ENCODE measurements at regions not wholly inside any gene's neighbourhood (a gene's known extent, or its start where the extent isn't known, plus 50 kb on each side); places are given as distances from the start of the nearest gene placed in this dataset.

DNA sequence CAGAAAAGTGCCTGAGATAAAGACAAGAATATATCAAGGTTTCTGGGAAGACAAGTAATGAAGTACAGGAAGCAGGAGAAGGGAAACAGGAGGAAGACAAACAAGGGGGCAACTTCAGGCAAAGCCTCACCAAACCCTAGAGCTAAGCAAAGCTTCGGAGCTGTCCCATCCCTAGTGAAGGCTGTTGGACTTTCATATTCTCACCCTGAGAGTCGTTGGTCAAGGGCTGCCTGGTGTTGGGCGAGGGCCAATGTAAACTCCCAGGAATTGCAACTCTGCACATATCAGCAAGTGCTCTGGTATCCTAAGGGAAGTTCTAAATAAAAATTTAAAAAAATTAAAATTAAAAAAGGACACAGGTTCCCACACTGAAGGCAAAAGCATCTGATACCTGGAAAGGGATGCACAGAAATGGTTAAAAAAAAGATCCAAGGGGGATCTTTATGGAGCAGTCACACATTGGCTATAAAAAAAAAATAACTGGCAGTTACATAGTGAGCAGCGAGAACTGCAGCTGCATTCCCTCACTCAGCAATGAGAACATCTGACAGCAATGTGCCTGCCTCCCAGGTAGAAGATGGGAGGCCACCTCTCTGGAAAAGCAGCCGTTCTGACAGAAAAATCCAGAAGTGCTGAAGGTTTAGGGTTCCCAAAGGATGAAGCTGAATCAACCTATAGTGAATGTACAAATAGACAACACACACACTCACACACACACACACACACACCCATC is 304.7 kb downstream of the WDR11 start:
- peak; percentile 69 to 71 for DNase-seq
- no peaks in the 10 kb centered on the region for H3K9me3 ChIP-seq
- no peak overlapping the region for H3K4me3 ChIP-seq
- intact Hi-C loops (cut with DNase I; ENCODE audit: low total_unique reads), result no loop called here
- WGBS, 5 donors, result 16 to 36% (median 27%) methylated on average over 5 of the region's 5 CpGs
- H3K36me3 ChIP-seq, result no peaks in the 10 kb centered on the region
- no peaks in the 10 kb centered on the region for H3K27me3 ChIP-seq
- TF ChIP-seq POLR2A (IDR thresholded peaks at IDR 0.05), result no peak
- TF ChIP-seq POLR2AphosphoS5 (IDR thresholded peaks at IDR 0.05), result peak in 2 of 3 donors; percentile 17 to 34
- peaks cover 9 to 36% (median 15%) of the 10 kb centered on the region in 4 donors for H3K4me1 ChIP-seq
- no peak overlapping the region for H3K27ac ChIP-seq

- DNase-seq, result peak; percentile 30 to 71
- H3K27me3 ChIP-seq, result no peaks in the 10 kb centered on the region
- H3K36me3 ChIP-seq, result no peaks in the 10 kb centered on the region
- WGBS, 5 donors, result 26 to 49% (median 37%) methylated on average over 4 to 5 of the region's 6 CpGs
- peak overlapping the region in 2 of 5 donors; percentile 43 to 57 for H3K27ac ChIP-seq
- H3K4me1 ChIP-seq, result peaks cover 9 to 36% (median 15%) of the 10 kb centered on the region in 4 donors
- no peak overlapping the region for H3K4me3 ChIP-seq
- no peaks in the 10 kb centered on the region for H3K9me3 ChIP-seq
- intact Hi-C loops (cut with DNase I; ENCODE audit: low total_unique reads), result no loop called here
- TF ChIP-seq EP300 (IDR thresholded peaks at IDR 0.05), result no peak
- TF ChIP-seq POLR2A (IDR thresholded peaks at IDR 0.05), result no peak
- TF ChIP-seq POLR2AphosphoS5 (IDR thresholded peaks at IDR 0.05), result no peak
- no peak for TF ChIP-seq CTCF (IDR thresholded peaks at IDR 0.05)
Observed at GRCh38 chr10:121157998-121158397, 306.8 kb downstream of the WDR11 start.

GRCh38 chr10:121158988-121159579 is 307.9 kb downstream of the WDR11 start:
- Histone ChIP-seq H3K9me3 (peaks cover 0 to 6% (median 2%) of the 10 kb centered on the region in 4 donors), H3K27ac (peak overlapping the region in 3 of 5 donors; percentile 5 to 57 (median 43)), H3K4me1 (peaks cover 9 to 36% (median 15%) of the 10 kb centered on the region in 4 donors), H3K4me3 (no peak overlapping the region), H3K36me3 (no peaks in the 10 kb centered on the region), H3K27me3 (no peaks in the 10 kb centered on the region)
- intact Hi-C loops (cut with DNase I; ENCODE audit: low total_unique reads), result no loop called here
- WGBS, 5 donors, result 25 to 50% (median 40%) methylated on average over 2 of the region's 2 CpGs
- TF ChIP-seq POLR2A (IDR thresholded peaks at IDR 0.05), result no peak
- TF ChIP-seq POLR2AphosphoS5 (IDR thresholded peaks at IDR 0.05), result peak in 2 of 3 donors; percentile 66 to 74
- TF ChIP-seq CTCF (IDR thresholded peaks at IDR 0.05), result no peak
- no peak for TF ChIP-seq EP300 (IDR thresholded peaks at IDR 0.05)
- DNase-seq, result peak; percentile 40 to 81

DNA sequence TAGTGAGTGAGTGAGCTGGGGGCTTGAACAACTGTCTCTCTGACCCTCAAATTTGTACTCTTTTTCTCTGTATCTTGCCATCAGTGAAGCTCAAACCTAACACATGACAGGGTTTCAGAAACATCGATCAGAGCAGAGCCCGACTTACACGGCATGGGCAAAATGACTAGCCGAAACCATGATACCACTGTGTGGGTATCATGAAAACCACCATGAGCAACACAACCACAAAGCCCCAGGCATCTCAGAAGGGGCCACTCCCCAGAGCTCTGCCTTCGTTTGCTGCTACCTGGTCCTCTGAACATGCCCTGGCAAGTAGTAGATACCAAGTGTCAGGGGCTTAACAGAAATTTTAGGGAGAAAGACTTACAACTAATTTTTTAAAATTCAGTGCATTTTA is 308.5 kb downstream of the WDR11 start:
- H3K27me3 ChIP-seq, result no peaks in the 10 kb centered on the region
- intact Hi-C loops (cut with DNase I; ENCODE audit: low total_unique reads), result no loop called here
- no peak for TF ChIP-seq POLR2A (IDR thresholded peaks at IDR 0.05)
- DNase-seq, result no peak
- H3K9me3 ChIP-seq, result peaks cover 0 to 10% (median 4%) of the 10 kb centered on the region in 4 donors
- peak overlapping the region in 1 of 5 donors; percentile 57 for H3K27ac ChIP-seq
- whole genome bisulfite sequencing, 5 donors, result 75 to 91% (median 79%) methylated on average over 5 of the region's 5 CpGs
- H3K36me3 ChIP-seq, result no peaks in the 10 kb centered on the region
- no peak overlapping the region for H3K4me3 ChIP-seq
- H3K4me1 ChIP-seq, result peaks cover 9 to 33% (median 15%) of the 10 kb centered on the region in 4 donors

GRCh38 chr10:121165276-121165675 is 314.1 kb downstream of the WDR11 start:
- Histone ChIP-seq H3K27me3 (no peaks in the 10 kb centered on the region), H3K4me3 (no peak overlapping the region), H3K36me3 (no peaks in the 10 kb centered on the region), H3K4me1 (peaks cover 0 to 20% (median 11%) of the 10 kb centered on the region in 4 donors), H3K9me3 (peaks cover 0 to 10% (median 4%) of the 10 kb centered on the region in 4 donors), H3K27ac (no peak overlapping the region)
- intact Hi-C loops (cut with DNase I; ENCODE audit: low total_unique reads), result no loop called here
- TF ChIP-seq EP300 (IDR thresholded peaks at IDR 0.05), result no peak
- TF ChIP-seq CTCF (IDR thresholded peaks at IDR 0.05), result no peak
- TF ChIP-seq POLR2A (IDR thresholded peaks at IDR 0.05), result no peak
- no peak for TF ChIP-seq POLR2AphosphoS5 (IDR thresholded peaks at IDR 0.05)
- WGBS, 5 donors, result 91 to 97% (median 96%) methylated on average over 4 of the region's 4 CpGs
- DNase-seq, result no peak

Data from stomach (tissue), 8 donors.